SK-N-MC (cell line): ENCODE measurements at regions not wholly inside any gene's neighbourhood (a gene's known extent, or its start where the extent isn't known, plus 50 kb on each side); places are given as distances from the start of the nearest gene placed in this dataset.

Experiments
- DNase-seq: peaks from one replicate; pipeline ENCODE4 v3.0.0-alpha.2; 2011; ENCODE audit warnings: low read depth, low spot score
- H3K27ac ChIP-seq: fragments of 200-600 bp; sonication (generic); 2 replicates; pipeline ENCODE4 v1.5.1; 2016; ENCODE audit warnings: mixed run types
- H3K36me3 ChIP-seq: fragments of 200-600 bp; sonication (generic); 2 replicates; pipeline ENCODE4 v1.6.1; 2017; ENCODE audit warnings: antibody characterized with exemption, low read length, mixed read lengths; ENCODE audit not compliant: insufficient read depth
- H3K4me3 ChIP-seq: fragments of 200-600 bp; sonication (generic); 2 replicates; pipeline ENCODE4 v1.5.1; 2016
- H3K9ac ChIP-seq: fragments of 200-600 bp; sonication (generic); 2 replicates; pipeline ENCODE4 v1.8.0; 2017; ENCODE audit warnings: mixed run types, mixed read lengths; ENCODE audit not compliant: insufficient read length
- H3K9me3 ChIP-seq: fragments of 200-600 bp; sonication (generic); 2 replicates; pipeline ENCODE4 v1.6.1; 2017; ENCODE audit warnings: low read depth, mild to moderate bottlenecking, antibody characterized with exemption, low read length, moderate library complexity, mixed read lengths
- EZH2 ChIP-seq: fragments of 200-600 bp; sonication (generic); IDR thresholded peaks from one replicate; pipeline ENCODE4 v1.6.1; 2017; ENCODE audit warnings: antibody characterized with exemption
- FOXP2 ChIP-seq: optimal IDR thresholded peaks from 2 replicates; pipeline ENCODE3; 2011; ENCODE audit warnings: mild to moderate bottlenecking, moderate library complexity; ENCODE audit not compliant: insufficient read depth; ENCODE audit errors: extremely low read length, control extremely low read depth
- POLR2AphosphoS5 ChIP-seq: IDR thresholded peaks from 2 replicates; pipeline ENCODE4 v1.6.1; 2012; ENCODE audit warnings: mild to moderate bottlenecking, low read depth, low read length, borderline replicate concordance

- H3K27ac ChIP-seq: no peak overlapping the region
These were observed 114.8 kb upstream of the LAMA2 start for GRCh38 chr6:128768187-128768586.

GRCh38 chr6:128767705-128768104 is 115.2 kb upstream of the LAMA2 start:
- H3K4me3 ChIP-seq: no peak overlapping the region
- DNase-seq: no peak

More at GRCh38 chr6:128768187-128768586, 114.8 kb upstream of the LAMA2 start:
- H3K9ac ChIP-seq: no peak overlapping the region
- H3K36me3 ChIP-seq: no peaks in the 10 kb centered on the region
- H3K9me3 ChIP-seq: no peaks in the 10 kb centered on the region; the same call in 1 of the 2 replicates
- DNase-seq: no peak
- no peak overlapping the region for H3K4me3 ChIP-seq
- no peak for TF ChIP-seq POLR2AphosphoS5
- no peak for TF ChIP-seq FOXP2

GRCh38 chr6:128767150-128767549 is 115.8 kb upstream of the LAMA2 start:
- Histone ChIP-seq H3K9ac (no peak overlapping the region), H3K9me3 (no peaks in the 10 kb centered on the region; the same call in 1 of the 2 replicates), H3K27ac (no peak overlapping the region), H3K36me3 (no peaks in the 10 kb centered on the region), H3K4me3 (no peak overlapping the region)
- TF ChIP-seq FOXP2: no peak
- no peak for TF ChIP-seq EZH2
- no peak for TF ChIP-seq POLR2AphosphoS5
- no peak for DNase-seq

More at GRCh38 chr6:128767705-128768104, 115.2 kb upstream of the LAMA2 start:
- TF ChIP-seq EZH2 (no peak), FOXP2 (no peak), POLR2AphosphoS5 (no peak)
- Histone ChIP-seq H3K9me3 (no peaks in the 10 kb centered on the region; the same call in 1 of the 2 replicates), H3K27ac (no peak overlapping the region), H3K36me3 (no peaks in the 10 kb centered on the region), H3K9ac (no peak overlapping the region)

- Histone ChIP-seq H3K9me3 (no peaks in the 10 kb centered on the region; the same call in 1 of the 2 replicates), H3K36me3 (no peaks in the 10 kb centered on the region), H3K9ac (no peak overlapping the region), H3K4me3 (no peak overlapping the region), H3K27ac (no peak overlapping the region)
- TF ChIP-seq FOXP2 (no peak), EZH2 (no peak), POLR2AphosphoS5 (no peak)
- DNase-seq: no peak
These were observed 119.2 kb upstream of the LAMA2 start for GRCh38 chr6:128763599-128764300.

- no peak for TF ChIP-seq EZH2
- no peak for TF ChIP-seq POLR2AphosphoS5
- no peak for TF ChIP-seq FOXP2
- DNase-seq: no peak
- H3K9me3 ChIP-seq: no peaks in the 10 kb centered on the region
- no peak overlapping the region for H3K9ac ChIP-seq
- H3K27ac ChIP-seq: no peak overlapping the region
- no peaks in the 10 kb centered on the region for H3K36me3 ChIP-seq
- H3K4me3 ChIP-seq: no peak overlapping the region
These were observed 123.0 kb upstream of the LAMA2 start for GRCh38 chr6:128759901-128760300.

GRCh38 chr6:128759447-128759846 is 123.5 kb upstream of the LAMA2 start:
- no peak for TF ChIP-seq POLR2AphosphoS5
- TF ChIP-seq EZH2: no peak
- no peak for TF ChIP-seq FOXP2
- Histone ChIP-seq H3K9ac (no peak overlapping the region), H3K27ac (no peak overlapping the region), H3K4me3 (no peak overlapping the region), H3K36me3 (no peaks in the 10 kb centered on the region), H3K9me3 (no peaks in the 10 kb centered on the region)
- no peak for DNase-seq

GRCh38 chr6:128757961-128758360 is 125.0 kb upstream of the LAMA2 start:
- TF ChIP-seq EZH2 (no peak), FOXP2 (no peak), POLR2AphosphoS5 (no peak)
- no peak overlapping the region for H3K27ac ChIP-seq
- H3K9ac ChIP-seq: no peak overlapping the region
- H3K36me3 ChIP-seq: no peaks in the 10 kb centered on the region
- no peak for DNase-seq
- no peaks in the 10 kb centered on the region for H3K9me3 ChIP-seq
- no peak overlapping the region for H3K4me3 ChIP-seq

- no peak for TF ChIP-seq POLR2AphosphoS5
- TF ChIP-seq FOXP2: no peak
- no peak for TF ChIP-seq EZH2
- DNase-seq: no peak
- H3K9ac ChIP-seq: no peak overlapping the region
- no peak overlapping the region for H3K27ac ChIP-seq
- H3K36me3 ChIP-seq: no peaks in the 10 kb centered on the region
- H3K4me3 ChIP-seq: no peak overlapping the region
- H3K9me3 ChIP-seq: no peaks in the 10 kb centered on the region
These were observed 128.2 kb upstream of the LAMA2 start for GRCh38 chr6:128754658-128755256.
